Ramos (cell line): ENCODE measurements at regions not wholly inside any gene's neighbourhood (a gene's known extent, or its start where the extent isn't known, plus 50 kb on each side); places are given as distances from the start of the nearest gene placed in this dataset.

ENCODE experiments used
- in situ Hi-C: fragments of 300-500 bp; cut with MboI; formaldehyde crosslinking; loops from one replicate; pipeline ENCODE4 v1.14.3; 2022; ENCODE audit warnings: low sequenced_read_pairs; ENCODE audit not compliant: unreplicated experiment

DNA sequence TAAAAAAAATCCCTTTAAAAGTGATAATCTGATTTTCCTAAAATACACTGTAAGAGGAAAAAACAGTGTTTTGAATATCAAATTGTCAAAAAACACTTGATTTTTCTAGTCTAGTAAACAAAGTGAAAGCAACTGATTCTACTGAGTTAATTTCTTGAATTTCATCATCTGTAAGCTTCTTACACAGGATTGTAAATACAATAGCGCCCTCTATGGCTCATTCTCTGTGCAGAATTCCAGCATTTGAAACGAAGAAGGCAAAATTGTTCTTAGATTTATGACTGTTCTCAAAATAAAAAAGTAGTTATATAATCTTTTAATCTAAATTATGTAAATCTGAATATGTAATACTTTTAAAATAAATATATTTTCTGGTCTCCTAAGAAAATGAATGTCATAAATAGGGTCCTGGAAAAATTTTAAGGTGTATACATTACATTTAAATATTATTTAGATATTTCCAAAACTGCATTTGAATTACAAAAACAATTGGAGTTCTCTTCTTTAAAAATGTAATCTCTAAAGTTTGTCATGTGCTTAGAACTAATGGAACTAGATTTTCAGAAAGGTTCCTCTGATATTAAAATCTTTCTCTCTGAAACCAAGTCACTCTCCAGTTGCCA is 176.9 kb upstream of the MC4R start:
- in situ Hi-C loops = loop anchor here (25.0 kb wide), 1 partner anchor 712 kb away; no protein-coding TSS in a partner anchor

DNA sequence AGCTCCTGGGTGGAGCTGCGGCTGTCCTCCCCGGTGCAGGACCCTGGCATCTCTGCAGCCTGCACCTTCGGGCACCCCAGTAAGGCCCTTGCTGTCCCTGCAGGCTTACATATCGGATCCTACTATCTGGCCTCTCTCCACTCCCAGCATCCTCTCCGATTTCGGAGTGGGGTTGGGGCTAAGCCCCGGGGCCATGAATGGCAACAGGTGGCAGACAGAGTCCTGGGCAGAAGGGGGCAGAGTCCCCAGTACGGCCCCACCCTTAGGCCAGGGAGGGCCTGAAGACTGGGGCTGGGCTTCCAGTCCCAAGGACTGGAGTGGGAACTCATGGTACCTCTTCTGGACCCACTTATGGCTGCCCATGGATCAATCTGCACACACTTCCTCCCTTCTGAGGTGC is 180.4 kb upstream of the MC4R start:
- in situ Hi-C loops = loop anchor here (25.0 kb wide), 1 partner anchor 566 kb away; no protein-coding TSS in a partner anchor

DNA sequence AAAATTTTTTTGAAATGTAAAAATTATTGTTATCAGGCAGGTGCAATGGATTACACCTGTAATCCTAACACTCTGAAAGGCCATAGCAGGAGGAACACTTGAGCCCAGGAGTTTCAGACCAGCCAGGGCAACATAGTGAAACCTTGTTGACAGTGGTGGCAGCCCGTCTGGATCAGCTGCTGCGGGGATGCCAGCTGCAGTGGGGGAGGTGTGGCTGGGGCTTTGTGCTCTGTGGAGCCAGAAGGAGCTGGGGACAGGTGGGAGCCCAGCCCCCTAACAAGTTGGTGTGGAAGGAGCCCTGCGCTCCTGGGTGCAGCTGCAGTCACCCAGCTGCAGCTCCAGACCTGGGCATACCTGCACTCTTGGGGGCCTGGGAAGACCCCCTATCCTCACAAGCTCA is 182.4 kb upstream of the MC4R start:
- in situ Hi-C loops = loop anchor here (25.0 kb wide), 1 partner anchor 568 kb away; no protein-coding TSS in a partner anchor

DNA sequence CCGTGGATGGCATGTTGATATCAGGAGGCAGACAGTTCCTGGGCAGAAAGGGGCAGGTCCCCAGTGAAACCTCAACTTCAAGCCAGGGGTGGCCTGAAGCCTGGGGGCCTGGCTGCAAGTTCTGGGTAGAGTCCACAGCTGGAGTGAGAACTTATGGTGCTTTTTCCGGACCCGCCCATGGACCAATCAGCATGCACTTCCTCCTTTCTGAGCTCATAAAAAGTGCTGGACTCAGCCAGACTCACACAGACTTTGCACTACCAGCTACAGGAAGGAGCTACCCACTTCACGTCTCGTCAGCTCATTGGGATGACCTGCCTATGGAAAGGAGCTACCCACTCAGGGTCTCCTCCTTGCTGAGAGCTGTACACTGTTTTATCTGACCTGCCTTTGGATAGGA is 183.1 kb upstream of the MC4R start:
- in situ Hi-C loops = loop anchor here (25.0 kb wide), 1 partner anchor 568 kb away; no protein-coding TSS in a partner anchor

DNA sequence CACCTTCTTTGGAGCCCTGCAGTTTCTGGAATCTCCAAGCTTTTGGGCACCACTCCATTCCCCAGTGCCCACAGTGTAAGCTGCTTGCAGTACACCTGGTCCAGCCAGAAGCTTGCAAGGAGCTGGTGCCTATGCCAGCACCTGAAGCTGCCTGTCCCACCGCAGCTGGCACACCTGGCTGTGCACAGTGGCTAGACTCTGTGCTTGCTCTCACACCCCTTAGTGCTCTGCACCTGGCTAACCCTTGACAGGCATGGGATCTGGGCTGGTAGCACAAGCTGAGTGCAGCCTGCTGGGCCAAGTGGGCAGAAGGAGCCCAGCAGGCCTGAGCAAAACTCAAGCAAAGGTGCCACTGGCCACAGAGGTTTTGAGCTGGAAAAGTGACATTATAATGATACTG is 183.8 kb upstream of the MC4R start:
- in situ Hi-C loops = loop anchor here (25.0 kb wide), 1 partner anchor 569 kb away; no protein-coding TSS in a partner anchor

DNA sequence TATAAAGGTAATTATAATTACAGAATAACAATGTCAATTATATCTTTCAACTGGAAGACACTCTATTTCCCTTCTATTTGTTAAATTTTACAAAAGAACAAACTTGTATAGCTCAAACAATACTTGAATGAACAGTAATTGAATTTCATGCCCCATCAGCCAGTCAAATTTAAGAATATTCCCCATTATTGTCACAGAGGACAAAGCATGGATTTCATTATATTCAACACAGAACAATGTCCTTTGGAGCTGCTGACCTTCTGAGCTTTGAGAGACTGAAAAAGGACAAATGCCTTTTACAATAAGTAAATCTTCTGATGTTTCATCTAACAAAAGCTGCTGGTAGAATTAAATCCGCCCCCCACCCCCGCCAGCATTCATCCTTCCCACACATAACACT is 187.5 kb upstream of the MC4R start:
- in situ Hi-C loops = loop anchor here (25.0 kb wide), 1 partner anchor 573 kb away; no protein-coding TSS in a partner anchor

DNA sequence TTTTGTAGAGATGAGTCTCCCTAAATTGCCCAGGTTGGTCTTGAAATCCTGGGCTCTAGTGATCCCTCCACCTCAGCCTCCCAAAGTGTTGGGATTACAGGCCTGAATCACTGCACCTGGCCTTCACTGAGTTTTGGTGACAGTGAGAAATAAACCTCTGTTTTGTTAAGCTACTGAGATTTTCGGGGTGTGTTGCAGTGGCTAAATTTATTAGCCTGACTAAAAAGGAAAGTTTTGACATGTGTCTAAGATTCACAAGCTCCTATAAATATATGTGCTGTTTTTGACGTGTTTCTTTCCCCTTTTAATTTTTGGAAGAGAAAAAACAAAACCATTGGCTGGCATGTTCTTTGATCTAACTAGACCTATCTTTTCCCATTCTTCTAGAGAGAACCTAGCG is 190.5 kb upstream of the MC4R start:
- in situ Hi-C loops = loop anchor here (25.0 kb wide), 1 partner anchor 576 kb away; no protein-coding TSS in a partner anchor

DNA sequence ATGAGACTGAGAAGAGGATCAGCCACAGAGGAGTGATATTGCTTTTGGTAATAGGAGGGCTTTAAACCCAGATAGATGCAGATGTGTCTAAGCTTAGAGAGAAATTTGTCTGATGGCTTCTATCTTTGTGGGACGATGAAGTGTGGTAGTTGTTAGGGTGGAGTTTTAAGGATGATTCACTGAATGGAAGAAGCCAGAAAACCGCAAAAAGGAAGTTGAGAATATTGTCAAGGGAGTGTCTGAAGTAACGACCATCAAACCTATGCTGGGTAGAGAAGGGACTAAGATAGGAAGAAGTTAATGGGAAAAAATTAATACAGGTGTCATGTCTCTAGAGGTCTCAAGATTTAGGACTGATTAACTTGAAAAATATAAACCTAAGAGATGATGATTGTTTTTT is 195.6 kb upstream of the MC4R start:
- in situ Hi-C loops = loop anchor here (25.0 kb wide), 1 partner anchor 581 kb away; no protein-coding TSS in a partner anchor

DNA sequence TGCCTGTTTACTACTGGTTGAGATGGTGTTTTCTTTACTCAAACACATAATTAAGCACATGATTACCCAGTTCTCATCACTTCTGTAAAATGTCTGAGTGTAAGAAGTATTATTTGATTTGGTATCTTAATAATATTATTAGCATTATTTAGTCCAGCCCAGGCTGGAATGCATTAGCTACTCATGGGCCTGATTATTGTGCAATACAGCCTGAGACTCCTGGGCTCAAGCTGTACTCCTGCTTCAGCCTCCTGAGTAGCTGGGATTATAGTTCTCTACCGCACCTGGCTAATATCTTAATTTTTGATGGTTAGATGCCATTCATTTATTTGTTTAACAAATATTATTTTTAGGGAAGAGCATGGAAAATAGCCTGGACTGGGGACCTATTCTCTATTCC is 197.6 kb upstream of the MC4R start:
- in situ Hi-C loops = loop anchor here (25.0 kb wide), 1 partner anchor 583 kb away; no protein-coding TSS in a partner anchor

DNA sequence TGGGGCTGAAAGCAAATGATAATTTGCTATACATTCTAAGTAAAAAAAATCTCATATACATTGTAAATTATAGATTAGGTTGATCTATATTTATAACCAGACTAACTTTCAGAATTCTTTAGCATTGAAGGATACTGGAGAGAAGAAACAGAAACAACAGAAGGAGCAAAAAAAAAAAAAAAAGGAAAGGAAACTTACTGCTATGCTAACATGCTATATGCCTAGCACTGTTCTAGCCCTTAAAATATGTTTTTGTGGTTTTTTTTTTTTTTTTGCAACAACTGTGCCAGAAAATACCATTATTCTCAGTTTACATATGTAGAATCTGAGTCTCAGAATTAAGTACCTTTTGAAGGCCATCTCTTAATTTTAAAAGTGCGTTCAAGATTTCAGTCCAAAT is 204.9 kb upstream of the MC4R start:
- in situ Hi-C loops = no loop called here

DNA sequence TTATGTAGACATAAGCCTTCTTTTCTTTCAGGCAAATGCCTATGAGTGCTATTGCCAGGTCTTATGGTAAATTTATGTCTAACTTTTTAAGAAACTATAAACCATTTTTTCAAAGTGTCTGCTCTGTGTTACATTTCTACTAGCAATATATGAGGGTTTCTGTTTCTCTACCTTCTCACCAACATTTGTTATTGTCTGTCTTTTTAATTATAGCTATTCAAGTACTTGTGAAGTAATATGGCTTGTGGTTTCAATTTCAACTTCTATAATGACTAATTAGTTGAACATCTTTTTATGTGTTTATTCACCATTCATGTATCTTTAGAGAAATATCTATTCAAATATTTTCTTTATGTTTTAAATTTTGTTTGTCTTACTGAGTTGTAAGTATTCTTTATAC is 213.1 kb upstream of the MC4R start:
- in situ Hi-C loops = no loop called here

DNA sequence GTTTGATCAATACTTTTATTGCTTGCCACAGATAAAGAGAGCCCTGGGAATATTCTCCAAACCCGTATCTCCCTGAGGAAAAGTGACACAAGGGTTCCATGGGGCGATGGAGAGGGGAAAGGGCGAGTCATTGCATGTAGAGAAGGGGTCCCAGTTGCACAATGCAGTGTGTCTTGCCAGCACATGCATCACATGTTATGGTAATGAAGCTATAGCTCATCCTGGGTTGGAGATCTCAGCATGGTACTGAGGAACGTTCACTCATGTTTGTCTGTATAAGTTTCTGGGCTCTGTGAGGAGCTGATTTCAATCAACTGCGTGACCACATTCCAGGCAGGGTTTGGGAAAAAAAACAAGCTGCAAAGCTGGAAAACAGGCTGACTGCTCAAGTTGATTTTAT is 220.7 kb upstream of the MC4R start:
- in situ Hi-C loops = no loop called here

DNA sequence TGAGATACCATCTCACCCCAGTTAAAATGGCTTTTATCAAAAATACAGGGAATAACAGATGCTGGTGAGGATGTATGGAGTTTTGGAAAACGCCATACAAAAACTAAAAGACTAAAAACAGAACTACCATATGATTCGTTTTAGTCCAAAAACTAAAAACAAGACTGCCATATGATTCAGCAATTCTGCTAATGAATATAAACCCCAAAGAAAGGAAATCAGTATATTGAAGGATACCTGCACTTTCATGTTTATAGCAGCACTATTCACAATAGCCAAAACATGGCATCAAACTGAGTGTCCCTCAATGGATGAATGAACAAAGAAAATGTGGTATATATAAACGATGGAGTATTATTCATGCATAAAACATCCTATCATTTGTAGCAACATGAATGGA is 224.4 kb upstream of the MC4R start:
- in situ Hi-C loops = no loop called here

DNA sequence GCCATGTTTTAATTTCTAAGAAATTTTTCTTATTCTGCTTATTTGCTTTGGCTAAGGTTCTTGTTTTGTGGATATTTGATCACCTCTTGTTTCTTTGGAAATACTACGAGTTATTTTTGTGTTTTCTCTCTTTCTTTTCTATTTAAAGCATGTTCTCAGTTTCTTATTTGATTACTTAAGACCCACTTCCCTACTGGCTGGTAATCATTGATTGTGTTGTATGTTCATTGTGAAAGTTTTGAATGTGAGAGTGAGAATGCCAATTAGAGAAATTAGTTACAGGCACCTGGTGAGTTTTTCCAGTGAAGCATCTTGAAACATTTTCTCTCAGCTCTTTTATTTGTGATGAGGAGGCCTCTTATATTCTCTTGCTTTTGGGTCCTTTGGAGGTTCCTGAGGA is 226.7 kb upstream of the MC4R start:
- in situ Hi-C loops = no loop called here

DNA sequence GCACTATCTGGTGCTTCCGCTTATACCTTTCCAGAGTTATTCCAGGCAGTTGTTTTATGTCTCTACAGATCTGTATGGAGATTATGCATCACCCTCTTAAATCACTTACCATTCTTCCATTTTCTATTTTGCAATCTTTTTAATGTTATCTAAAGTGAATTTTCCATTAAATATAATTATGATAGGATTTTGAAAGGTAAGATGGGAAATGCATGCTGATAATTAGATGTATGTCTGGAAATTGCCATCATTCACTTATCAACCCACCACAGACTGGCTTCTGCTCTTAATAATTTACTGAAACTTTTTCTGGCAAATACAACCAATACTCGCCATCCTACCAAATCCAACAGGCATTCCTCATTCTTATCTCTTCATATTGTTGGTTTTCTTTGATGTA is 227.4 kb upstream of the MC4R start:
- in situ Hi-C loops = no loop called here

DNA sequence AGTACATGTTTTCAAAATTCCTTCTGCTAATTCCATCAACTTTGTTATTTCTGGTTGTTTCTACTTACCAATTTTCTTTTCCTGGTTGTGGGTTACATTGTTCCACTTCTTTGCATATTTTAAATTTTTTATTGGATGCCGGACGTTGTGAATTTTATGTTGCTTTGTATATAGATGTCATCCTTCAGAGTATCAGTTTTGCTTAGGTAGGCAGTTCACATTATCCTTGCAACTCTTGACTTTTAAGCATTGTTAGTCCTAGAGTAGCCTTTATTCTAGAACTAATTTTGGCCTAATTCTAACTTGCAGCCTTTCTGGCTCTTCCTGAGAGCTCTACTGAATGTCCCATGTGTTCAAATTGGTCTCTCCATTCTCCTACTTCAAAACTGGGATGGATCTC is 228.7 kb upstream of the MC4R start:
- in situ Hi-C loops = no loop called here

DNA sequence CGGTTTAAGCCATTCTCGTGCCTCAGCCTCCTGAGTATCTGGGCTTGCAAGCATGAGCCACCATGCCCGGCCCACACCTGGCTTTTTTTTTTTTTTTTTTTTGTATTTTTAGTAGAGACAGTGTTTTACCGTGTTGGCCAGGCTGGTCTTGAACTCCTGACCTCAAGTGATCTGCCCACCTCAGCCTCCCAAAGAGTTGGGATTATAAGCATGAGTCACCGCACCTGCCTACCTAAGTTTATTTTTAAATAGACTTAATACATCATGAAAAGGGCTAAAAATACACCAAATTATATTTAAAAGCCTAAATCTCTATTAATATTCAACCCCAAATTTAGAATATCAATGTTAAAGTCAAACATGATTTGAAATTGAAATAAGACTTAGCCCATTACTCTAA is 250.8 kb upstream of the MC4R start:
- in situ Hi-C loops = no loop called here

DNA sequence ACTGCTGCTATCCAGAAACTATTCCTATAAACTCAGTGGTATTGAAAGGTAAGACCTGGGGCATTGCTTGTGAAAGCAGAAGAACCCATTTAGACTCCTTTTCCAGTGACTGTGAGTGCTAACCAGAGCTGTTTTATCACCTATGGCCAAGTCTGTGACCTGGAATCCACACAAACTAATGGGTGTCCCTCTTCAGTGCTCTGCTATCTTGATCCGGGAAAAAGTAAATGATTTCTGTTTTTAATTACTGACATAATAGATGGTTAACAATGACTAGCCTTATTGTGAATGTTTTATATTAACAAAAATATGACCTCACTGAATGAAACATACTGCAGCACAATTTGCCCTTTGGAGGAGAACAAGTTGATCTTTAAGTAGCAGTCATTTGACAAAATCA is 251.6 kb upstream of the MC4R start:
- in situ Hi-C loops = no loop called here

DNA sequence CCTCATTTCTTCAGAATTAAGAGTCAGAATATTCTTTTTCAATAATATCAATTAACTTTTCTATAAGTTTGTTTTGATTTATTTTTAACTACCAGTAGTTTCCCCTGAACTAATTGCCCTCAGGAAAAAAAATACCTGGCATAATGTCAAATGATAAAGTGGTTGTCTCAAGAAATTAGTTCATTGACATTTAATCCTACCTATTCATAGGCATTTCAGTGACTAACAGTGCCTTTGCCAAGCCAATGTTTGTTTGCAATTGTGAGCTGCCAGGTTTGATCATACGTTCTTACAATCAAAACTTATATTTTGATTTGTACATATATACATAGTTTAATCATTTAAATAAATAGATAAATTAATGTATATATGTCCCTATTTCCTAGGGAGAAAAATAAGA is 267.3 kb upstream of the MC4R start:
- in situ Hi-C loops = no loop called here

DNA sequence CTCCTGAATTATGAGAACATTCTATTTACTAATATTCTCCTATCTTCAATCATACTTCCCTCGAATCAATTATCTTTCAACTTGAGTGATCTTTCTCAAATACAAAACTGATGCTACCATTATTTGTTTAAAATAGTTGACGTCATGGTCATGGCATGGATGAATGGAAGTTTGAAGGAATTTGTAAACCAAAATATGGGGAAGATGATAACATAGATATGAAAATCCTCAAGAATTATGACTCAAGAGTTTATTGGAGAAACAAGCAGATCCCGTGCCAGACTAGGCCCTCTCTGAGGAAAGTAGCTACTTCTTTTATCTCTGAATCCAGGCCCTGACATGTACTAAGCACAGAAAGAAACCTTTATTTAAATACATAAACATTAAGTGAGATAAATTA is 270.4 kb upstream of the MC4R start:
- in situ Hi-C loops = no loop called here

DNA sequence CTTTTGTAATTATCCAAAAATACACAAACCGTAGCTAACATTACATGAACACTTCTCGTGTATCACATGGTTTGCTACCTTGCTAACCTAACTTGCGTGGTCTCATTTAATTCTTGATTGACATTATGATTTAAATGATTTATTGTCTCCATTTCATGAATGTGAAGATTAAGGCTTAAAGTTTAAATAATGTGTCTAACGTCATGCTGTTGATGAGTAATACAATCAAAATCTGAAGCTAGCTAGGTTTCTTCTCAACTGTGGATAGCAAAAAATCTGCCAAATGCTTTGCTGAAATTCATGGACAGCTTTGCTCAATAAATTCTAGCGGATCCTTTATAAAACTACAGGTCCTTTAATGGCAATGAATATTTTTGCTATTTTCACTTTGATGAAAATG is 274.1 kb upstream of the MC4R start:
- in situ Hi-C loops = no loop called here

DNA sequence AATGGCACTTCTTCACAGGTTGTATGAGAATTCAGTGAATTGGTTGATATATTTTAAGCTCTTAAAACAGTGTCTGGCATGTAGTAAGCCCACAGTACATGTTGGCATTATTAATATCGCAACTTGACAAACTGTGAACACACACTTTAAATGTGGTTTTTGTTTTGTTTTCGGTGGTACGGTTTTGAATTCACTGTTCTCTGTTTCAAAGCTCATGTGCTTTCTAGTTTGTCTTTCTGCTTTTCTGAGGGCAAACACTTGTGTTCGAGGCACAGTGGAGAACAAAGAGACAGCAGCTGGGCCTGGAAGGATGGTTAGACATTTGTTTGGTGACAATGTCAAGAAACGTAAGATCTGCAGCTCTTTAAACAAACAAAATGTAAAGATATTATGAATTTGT is 276.5 kb upstream of the MC4R start:
- in situ Hi-C loops = no loop called here
